Stimulated activated CD8-positive, alpha-beta memory T cell treated with anti-CD3 and anti-CD28 coated beads, Interleukin-2, amount 100 ng/mL, for 48 hours (primary cell): ENCODE measurements at regions not wholly inside any gene's neighbourhood (a gene's known extent, or its start where the extent isn't known, plus 50 kb on each side); places are given as distances from the start of the nearest gene placed in this dataset.
"Not testable (repeated sequence)": the region's sequence is repeated elsewhere in the genome, so short reads cannot be mapped to it uniquely, and the experiment has no call there.

Source experiments
- DNase-seq, 2 donors: peaks; one replicate each; pipeline ENCODE4 v3.0.0-alpha.2; 2020; ENCODE audit warnings: low read depth in 2 of 2

DNA sequence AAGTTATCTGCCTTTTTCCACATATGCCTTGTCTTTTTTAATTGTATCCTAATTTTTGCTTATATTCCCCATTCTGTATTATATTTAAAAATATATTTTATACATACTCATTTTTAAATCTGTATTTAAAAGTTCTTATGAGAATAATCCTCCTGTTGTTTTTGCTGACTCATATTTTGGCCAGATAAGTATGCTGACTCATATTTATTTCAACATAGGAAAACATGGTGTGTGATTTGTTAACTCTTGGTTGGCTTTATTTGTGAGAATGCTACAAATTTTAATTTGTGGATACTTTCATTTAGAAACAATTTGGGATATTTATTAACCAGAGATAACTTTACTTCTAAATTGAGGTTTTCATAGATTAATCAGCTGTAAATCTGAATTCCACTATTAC, 587.7 kb downstream of the CPS1 start:
- DNase-seq: no peak

DNA sequence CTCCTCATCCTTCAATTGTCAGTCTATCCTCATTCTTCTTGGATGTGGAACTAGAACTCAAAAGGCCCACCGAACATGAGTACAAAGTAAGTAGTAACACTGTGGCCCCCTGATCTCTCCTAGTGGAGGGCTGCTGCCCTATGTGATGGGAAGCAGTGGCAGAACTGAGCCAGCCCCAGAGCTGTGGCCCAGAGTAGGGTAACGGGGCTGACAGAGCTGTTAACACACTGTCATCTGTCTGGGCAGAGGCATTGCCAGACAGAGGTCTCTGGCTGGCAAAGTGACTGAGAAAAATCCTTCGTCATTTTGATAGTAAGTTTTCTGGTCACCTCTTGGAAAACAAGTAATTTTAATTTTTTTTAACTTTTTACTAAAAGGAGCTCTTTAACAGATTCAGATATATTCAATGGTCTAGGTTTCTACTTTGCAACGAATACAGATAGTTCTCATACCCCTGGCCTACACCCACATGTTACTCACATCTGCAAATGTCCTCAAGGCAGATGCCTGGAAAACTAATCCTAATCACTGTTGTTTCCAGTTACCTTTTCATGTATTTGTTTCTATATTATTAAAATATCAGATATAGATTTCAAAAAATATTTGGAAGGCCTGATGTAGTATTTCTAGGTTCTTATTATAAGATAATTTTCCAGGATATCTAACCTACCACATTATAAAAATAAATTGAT, 588.7 kb downstream of the CPS1 start:
- no peak for DNase-seq

DNA sequence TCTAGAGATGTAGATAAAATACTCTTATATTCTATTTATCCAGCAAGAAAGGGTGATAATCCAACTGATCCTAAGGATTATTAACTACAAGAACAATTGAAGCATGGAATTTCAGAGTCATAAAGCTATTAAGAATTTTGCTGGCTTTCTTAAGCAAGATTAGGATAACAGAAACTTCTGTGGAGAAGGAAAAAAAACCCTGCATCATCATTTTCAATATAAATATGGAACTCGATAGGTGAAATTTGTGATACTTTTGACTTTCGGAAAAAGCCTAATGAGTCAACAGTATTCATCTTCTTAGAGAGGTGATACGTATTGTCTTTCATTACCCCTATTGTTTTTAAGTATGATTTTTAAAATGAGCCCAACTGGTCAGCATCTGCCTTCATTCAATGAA, 593.3 kb downstream of the CPS1 start:
- DNase-seq: no peak

DNA sequence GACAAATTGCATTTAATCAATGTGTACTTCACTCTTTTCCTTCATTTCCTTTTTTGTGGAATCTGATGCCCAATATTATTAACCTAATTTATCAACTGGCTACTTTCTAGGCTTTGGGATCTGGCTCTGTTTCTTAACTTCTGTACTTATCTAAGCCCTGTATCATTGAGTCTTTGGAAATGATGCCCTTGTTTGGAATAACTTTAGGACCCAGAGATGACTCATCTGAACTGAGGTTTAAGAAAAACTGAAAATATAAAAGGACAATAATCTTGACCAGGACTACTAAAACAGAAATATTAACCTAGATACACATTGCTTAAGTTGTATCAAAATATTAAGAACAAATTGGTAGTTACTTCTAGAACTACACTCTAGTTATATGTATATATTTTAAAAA, 600.8 kb downstream of the CPS1 start:
- DNase-seq: no peak

DNA sequence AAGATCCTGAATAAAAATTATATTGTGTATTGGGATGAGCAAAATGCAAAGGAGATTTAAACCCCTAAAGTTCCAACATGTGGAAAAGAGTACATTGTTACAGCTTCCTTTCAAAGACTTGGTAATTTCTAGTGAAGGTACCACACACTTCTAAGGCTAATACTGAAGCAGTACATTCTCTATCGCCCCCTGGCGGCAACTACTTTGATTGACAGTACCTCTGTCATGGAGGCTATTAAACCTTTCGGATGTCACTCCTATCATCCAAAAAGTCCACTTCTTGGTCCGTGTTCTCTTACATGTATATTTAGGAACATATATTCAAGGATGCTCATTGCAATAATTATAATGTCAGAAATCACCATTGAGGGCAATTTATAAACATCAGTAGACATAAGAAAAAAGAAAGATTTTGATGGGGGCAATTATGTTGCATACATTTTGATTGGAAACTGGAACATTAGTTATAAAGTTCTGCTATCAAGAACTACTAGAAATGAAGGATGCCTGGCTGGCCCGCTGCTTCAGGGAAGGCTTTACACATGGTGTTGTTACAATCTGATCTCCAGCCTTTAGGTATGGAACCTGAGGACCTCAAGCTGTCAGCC, 601.6 kb downstream of the CPS1 start:
- peak; percentile 47 to 54 for DNase-seq

DNA sequence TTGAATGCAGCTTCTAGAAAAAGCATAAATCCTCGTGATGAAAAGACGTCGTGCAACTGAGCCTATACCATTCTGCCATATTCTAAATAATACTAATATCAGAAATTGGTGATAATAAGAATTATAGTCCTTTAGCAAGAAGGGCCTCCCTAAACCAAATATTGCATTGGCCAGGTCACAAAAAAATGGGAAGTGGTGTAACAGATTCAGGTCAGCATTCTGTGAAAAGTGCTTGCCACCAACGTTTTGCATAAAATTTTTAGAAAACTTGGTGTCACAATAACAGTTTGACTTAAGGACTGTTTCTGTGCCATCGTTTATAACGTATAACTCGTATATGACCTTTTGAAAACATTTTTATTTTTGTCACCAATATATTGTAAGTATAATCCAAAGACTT, 603.6 kb downstream of the CPS1 start:
- DNase-seq: no peak

DNA sequence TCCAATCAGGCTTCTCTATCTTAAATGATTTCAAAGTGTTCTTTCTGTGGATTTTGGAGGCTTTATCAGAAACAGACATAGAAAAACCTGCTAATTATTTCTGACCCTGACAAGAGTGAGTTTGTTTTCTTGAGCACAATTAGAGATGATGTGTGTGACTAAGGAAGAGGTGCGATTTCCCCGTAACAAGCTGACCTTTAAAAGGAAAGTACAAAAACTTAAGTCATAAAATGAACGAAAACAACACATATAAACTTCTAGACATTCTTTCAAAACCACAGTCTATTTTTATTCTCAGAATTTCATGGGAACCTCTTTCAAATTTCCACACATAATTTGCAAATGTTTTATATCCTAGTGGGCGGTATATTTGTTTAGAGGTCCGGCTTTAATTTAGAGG, 604.8 kb downstream of the CPS1 start:
- no peak for DNase-seq

DNA sequence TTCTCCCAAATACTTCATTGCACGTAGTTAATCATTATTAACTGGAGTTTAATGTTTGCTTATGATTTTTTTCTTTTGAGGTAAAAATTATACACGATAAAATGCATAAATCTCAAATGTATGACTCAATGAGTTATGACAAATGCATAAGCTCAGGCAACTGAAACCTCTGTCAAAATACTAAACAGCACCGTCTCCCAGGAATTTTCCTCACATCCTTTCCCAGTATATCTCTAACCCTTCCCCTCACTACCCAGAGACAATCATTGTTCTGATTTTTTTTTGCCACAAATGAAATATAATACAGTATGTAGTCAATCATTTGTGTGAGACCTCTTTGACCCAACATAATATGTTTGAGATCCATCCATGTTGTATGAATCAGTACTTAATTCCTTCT, 606.5 kb downstream of the CPS1 start:
- no peak for DNase-seq

DNA sequence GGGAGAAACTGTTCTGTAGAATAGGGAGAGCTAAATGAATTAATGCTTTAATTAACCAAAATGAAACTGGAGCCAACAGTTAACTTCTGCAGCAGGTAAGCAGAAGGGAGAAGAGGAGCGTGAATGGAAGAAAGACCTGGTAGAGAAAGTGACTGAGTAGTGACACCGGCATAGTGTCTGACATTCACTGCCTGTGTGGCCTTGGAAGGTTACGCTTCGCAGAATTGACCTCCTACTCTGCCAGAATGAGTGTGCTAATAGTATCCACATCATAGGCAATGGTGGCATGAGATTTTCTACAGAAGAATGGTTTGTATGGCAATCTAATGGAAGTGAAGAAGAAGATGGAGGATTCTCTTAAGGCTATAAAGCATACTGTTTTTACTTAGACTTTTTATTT, 614.4 kb downstream of the CPS1 start:
- no peak for DNase-seq

DNA sequence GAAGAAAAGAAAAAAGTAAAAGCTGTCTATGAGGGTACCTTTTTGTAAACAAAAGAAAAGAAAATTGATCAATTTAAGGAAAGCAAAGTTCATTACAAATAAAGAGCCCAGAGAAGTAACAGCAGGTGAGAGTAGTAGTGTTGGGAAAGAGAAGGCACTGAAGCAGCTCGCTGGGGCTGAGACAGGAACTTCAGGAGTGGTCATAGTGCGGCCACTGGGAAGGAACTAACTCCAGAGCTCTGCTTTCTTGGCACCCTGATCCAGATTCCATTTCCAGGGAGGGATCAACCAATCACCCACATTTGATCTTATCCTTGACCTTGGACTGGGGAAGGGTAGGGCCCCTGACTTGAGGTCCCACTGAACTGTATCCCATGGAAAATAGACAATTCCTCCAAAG, 617.6 kb downstream of the CPS1 start:
- DNase-seq: no peak

DNA sequence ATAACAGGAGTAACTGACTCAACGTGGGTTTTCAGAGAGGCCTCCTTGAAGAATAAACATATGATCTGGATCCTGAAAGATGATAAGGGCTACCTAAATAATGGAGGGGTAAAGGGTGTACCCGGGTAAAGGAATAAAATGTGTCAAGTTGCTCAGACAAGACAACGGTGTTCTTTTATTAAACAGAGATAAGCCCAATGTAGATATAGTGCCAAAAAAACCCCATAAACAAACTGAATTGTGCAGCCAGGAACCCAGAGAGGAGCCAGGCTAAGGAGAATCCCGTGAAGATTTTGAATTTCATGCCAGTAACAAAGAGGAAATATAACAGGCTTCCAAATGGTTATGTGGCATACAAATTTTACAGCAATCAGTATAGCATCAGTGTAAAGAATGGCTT, 618.2 kb downstream of the CPS1 start:
- DNase-seq: no peak

DNA sequence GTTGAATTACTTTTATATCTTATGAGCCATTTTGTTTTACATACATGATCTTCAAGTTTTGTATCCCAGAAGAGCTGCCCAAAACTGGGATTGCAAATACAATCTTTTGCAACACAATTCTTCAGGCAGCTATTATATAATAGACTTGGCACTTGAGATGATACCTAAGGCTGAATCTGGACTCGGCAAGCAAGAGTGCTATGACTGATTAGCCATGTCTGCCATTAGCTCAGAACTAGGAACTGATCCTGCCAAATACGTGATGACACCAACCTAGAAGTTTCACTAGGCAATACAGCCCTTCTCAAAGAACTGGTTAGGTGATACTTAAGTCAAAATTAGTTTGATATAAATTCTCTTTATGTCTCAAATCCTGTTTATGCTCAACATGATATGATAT, 619.6 kb downstream of the CPS1 start:
- DNase-seq: no peak

DNA sequence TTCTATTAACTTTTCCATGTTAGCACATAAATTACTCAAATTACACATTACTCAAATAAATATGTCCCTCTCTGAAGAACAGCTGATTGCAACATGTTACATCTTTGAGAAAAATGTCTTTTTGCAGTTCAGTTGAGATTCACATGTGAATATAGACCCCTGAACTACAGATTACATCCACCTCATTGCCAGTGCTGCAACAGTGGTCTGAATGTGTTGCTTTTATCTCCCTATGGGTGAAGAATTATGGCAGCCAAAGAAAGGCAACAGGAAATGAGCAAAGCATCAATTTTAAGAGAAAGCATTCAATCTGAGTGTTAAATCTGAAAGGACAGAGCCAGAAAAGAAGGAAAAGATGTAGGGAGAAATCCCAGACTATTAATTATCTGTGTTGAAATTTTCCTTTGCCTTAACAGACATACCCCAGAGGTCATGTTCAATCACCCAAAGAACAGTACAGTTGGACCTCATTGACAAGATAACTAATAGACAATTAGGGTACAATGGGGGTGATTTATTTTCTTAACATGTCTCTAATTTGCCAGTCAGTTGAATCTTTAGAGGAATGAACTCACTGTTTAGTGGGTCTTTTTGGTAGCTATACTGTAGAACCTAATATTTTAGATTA, 620.2 kb downstream of the CPS1 start:
- no peak for DNase-seq

DNA sequence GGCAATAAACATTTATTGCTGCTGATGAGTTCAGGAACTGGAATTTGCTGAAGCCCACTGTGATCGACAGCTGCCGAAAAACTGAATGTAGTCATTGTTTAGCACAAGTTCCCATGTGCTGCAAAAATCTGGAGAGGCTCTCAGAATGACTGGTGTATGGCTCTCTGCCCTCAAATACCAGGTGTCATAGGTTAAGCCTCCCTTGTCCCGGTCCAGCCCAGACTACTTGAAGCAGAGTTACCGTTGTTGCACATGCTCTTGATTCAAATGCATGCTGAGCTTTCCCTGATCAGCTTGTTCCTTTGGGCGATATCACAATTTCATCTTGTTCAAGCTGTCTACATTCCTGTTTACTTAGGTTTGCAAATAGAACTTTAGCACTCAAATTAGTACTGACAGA, 625.2 kb downstream of the CPS1 start:
- no peak for DNase-seq

DNA sequence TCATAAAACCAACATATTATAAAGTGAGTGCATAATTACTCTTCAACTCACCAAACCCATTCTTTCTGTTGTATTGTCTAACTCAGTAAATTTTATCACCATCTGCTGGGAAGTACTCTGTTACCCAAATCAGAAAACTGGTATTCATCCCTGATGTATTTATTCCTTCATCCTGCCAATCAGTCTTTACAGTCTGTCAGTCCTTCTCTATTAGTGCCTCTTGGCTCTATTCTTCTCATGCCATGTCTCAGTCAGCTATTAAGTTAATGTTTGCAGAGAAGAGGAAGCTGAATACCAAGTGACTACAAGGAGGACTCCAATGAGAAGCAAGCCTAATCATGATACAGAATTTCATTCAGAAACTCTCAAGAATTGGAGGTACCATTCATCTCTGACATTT, 631.2 kb downstream of the CPS1 start:
- DNase-seq: no peak

DNA sequence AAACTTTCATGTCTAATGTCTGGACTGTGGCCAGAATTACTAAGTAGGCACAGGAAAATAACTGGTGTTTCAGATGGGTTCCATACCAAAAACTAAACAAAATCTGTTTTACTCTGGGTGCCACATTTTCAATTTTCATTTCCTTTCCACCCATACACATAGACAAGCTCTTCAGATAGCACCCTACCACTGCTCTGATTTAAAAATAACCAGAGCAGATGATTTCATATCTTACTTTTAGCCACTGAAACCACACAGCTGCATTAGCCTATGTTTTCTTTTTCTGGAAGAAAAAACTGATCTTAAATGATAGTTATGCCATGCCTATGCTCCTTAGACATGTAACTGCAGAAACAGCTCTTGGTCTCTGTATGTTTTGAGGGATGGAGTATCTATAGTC, 647.6 kb downstream of the CPS1 start:
- DNase-seq: no peak

DNA sequence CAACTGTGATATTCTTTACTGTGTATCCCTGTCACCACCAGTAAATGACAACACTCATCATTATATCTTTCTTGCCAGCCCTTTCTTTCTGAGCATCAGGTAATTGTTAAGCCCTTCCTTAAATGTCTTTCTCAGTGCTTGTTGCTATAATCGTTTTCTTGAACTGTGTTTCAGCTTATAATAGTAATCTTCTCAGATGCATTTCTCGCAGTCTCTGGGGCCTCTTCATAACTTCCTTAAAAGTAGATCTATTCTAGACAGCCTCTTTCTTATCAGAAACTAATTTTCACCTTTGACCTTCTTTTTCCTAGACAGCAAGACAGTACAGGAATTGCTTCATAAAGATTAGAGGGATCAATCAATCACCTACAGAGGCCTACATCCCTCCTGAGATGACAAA, 648.1 kb downstream of the CPS1 start:
- DNase-seq: no peak

DNA sequence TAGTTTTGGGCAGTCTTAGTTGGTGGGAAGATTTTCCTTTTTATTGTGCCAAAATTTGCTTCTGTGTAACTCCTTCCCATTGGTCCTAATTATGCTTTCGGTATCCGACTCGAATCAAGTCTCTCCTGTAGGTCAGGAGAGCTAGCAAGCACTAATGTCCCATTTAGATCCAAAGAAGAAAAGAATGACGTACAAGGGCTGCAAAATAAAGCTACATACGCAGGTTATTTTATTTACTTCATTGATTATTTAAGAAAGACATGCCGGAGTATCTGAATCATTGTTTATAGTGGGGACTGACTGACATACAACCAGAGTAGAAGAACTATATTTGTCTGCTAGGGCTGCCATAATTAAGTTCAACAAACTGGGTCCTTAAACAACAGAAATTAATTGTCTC, 648.5 kb downstream of the CPS1 start:
- DNase-seq: no peak

DNA sequence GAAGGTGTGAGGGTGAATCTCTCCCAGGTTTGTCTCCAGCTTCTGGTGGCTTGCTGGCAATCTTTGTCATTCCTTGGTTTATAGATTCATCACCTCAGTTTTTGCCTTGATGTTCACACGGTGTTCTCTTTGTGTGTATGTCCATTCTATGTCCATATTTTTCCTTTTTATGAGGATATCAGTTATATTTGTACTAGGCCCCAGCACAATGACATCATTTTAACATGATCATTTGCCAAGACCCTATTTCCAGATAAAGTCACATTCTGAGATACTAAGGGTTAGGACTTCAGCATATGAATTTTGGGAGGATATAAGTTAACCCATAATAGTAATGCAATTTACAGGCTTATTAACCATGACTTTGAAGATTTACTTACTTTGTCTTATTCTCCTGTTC, 649.0 kb downstream of the CPS1 start:
- DNase-seq: no peak

DNA sequence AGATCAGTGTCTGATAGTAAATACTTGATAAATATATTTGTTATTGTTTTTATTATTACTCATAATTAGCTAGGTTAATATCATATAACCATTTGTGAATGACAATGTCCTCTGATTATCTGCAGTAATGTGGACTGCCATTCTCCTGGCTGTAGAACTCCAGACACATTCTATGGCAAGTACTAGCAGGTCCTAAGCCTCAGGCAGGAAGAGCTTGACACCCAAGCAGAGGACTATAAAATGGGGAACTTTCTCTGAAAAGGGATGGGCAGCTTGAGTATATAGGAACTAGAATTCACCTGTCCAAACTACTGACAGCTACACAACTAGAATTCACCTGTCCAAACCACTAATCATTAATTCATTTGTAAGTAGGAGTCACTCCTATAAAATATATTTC, 649.4 kb downstream of the CPS1 start:
- DNase-seq: no peak

DNA sequence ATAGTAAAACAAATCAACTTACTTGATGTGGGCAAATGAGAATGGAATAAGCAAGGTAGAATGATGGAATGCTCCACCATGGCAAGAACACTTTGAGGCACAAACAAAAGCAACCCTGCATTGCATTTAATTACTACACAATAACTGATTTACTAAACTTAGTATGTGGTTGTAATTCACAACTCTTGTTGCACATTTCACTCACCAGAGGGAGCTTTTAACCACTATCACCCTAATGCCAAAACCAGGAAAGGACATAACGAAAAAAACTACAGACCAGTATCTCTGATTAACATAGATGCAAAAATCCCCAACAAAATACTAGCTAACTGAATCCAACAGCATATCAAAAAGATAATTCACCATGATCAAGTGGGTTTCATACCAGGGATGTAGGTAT, 659.8 kb downstream of the CPS1 start:
- DNase-seq: no peak

DNA sequence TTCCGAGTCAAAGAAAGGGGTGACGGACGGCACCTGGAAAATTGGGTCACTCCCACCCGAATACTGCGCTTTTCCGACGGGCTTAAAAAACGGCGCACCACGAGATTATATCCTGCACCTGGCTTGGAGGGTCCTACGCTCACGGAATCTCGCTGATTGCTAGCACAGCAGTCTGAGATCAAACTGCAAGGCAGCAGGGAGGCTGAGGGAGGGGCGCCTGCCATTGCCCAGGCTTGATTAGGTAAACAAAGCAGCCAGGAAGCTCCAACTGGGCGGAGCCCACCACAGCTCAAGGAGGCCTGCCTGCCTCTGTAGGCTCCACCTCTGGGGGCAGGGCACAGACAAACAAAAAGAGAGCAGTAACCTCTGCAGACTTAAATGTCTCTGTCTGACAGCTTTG, 663.1 kb downstream of the CPS1 start:
- DNase-seq: not testable (repeated sequence)

DNA sequence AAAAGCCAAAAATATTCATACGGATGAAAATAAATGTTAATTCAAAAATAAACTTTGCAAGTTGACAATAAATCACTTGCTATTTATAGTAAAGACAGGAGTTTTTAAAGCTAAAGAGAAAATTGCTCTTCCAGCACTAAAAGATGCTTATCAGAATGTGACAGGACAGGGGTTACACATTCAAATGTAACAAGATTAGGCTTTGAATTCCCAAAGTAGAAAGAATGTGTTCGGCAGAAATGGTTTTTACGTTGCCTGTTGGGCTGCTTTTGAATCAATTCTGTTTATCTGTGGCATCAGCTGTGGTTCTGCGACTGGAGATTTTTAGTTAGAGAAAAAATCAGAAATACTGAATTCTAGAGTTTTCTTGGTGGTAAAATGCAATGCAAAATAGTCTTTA, 669.4 kb downstream of the CPS1 start:
- DNase-seq: no peak

DNA sequence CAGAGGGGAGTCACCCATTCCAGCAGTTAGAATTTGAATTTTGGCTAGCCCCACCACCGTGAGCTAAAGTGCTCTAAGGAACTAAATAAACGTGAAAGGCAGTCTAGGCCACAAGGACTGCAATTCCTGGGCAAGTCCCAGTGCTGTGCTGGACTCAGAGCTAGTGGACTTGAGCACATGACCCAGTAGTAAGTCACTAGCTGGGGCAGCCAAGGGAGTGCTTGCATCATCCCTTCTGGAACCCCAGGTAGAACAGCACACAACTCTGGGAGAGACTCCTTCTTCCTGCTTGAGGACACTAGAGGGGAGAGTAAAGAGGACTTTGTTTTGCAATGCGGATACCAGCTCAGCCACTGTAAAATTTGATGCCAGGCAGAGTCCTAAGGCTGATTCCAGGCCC, 672.2 kb downstream of the CPS1 start:
- DNase-seq: no peak
